Esophagus muscularis mucosa (tissue), 4 donors: ENCODE measurements at regions not wholly inside any gene's neighbourhood (a gene's known extent, or its start where the extent isn't known, plus 50 kb on each side); places are given as distances from the start of the nearest gene placed in this dataset.

ENCODE experiments used
- DNase-seq: peaks from one replicate; pipeline ENCODE4 v3.0.0-alpha.2; 2017; ENCODE audit errors: extremely low spot score
- H3K27ac ChIP-seq, 4 donors: fragments of 200-600 bp; sonication (generic); replicated peaks in 1 of 4; 1 replicate in 3 of 4; 2 replicates in 1 of 4; pipeline ENCODE4 v1.5.1; 2016 to 2019; ENCODE audit warnings: mild to moderate bottlenecking in 1 of 4
- H3K27me3 ChIP-seq, 4 donors: fragments of 200-600 bp; sonication (generic); one replicate each; pipeline versions ENCODE4 v1.5.1 to v1.6.0; 2016 to 2019
- H3K36me3 ChIP-seq, 4 donors: fragments of 200-600 bp; sonication (generic); one replicate each; pipeline ENCODE4 v1.5.1; 2016 to 2019
- H3K4me1 ChIP-seq, 4 donors: fragments of 200-600 bp; sonication (generic); one replicate each; pipeline ENCODE4 v1.5.1; 2016 to 2019
- H3K4me3 ChIP-seq, 4 donors: fragments of 200-600 bp; sonication (generic); 1 replicate in 2 of 4; 2 replicates in 2 of 4; pipeline ENCODE4 v1.5.1; 2016 to 2019; ENCODE audit warnings: mild to moderate bottlenecking in 4 of 4, moderate library complexity in 1 of 4
- H3K9me3 ChIP-seq, 4 donors: fragments of 200-600 bp; sonication (generic); 1 replicate in 3 of 4; 2 replicates in 1 of 4; pipeline ENCODE4 v1.5.1; 2016 to 2019
- CTCF ChIP-seq, 3 experiments: fragments of 200-600 bp in 2 of 3; fragments of 450-650 bp in 1 of 3; sonication (generic) in 2 of 3; IDR thresholded peaks; one replicate each; pipeline ENCODE4 v1.5.1; 2017 to 2019; ENCODE audit warnings: antibody characterized with exemption in 3 of 3, mild to moderate bottlenecking in 2 of 3, moderate library complexity in 1 of 3
- EP300 ChIP-seq: sonication (generic); formaldehyde crosslinking; IDR thresholded peaks from one replicate; pipeline ENCODE4 v1.6.1; 2017; ENCODE audit warnings: antibody characterized with exemption
- POLR2A ChIP-seq: fragments of 450-650 bp; IDR thresholded peaks from one replicate; pipeline ENCODE4 v1.6.1; 2017; ENCODE audit warnings: antibody characterized with exemption, moderate library complexity, mild to moderate bottlenecking, low read depth
- POLR2AphosphoS5 ChIP-seq, 2 donors: sonication (generic); formaldehyde crosslinking; IDR thresholded peaks; one replicate each; pipeline ENCODE4 v1.6.1; 2017; ENCODE audit warnings: antibody characterized with exemption in 2 of 2
- WGBS: methylation state at CpG from one replicate; pipeline ENCODE4 v1.1.5; 2018; 5-methylcytosine and 5-hydroxymethylcytosine counted together
- intact Hi-C: fragments of 100-400 bp; cut with DNase I; formaldehyde crosslinking; loops from one replicate; pipeline ENCODE4 v1.15.1; 2023

- Histone ChIP-seq H3K4me1 (no peaks in the 10 kb centered on the region), H3K27me3 (no peaks in the 10 kb centered on the region), H3K27ac (no peak overlapping the region), H3K36me3 (no peaks in the 10 kb centered on the region), H3K9me3 (peaks cover 0 to 8% (median 6%) of the 10 kb centered on the region in 4 donors), H3K4me3 (no peak overlapping the region)
- TF ChIP-seq EP300 (no peak), CTCF (IDR thresholded peaks at IDR 0.05) (no peak), POLR2AphosphoS5 (IDR thresholded peaks at IDR 0.05) (no peak), POLR2A (no peak)
- intact Hi-C loops = no loop called here
- no peak for DNase-seq
- 100% methylated on average over 3 of the region's 4 CpGs for WGBS
Measured at GRCh38 chr10:9819756-9820494, 1197.7 kb upstream of the CELF2 start.

DNA sequence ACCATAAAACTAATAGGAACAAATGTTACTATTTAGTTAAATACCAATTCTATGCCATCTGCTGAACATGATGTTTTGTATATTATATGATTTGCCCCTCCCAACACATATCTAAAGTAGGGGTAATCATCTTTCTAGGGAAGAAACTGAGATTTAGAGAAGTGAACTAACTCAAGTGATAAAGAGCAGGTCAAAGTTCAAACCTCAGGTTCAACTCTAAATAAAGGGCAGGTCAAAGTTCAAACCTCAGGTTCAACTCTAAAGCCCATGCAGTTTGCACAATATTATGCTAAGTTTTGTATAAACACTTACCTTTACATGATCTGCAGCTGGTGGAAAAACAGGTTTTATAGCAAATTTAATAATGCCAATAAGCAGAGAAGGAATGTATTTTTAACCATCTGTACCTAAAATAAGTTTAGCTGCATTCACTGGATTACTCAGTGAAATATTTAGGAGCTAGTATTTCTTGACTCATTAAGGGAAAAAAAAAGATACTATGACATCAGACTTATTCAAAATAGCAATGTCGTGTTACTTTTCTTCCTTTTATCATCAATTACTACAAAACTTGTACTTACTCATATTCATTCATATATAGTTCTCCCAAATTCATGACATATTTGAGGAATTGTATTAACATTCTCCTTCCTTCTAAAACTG, 1194.3 kb upstream of the CELF2 start:
- no peaks in the 10 kb centered on the region for H3K4me1 ChIP-seq
- TF ChIP-seq CTCF (IDR thresholded peaks at IDR 0.05) = no peak
- no peak for TF ChIP-seq EP300
- no peaks in the 10 kb centered on the region for H3K27me3 ChIP-seq
- no peak overlapping the region for H3K27ac ChIP-seq
- no peaks in the 10 kb centered on the region for H3K36me3 ChIP-seq
- intact Hi-C loops = no loop called here
- WGBS = 69% methylated on average over 1 of the region's 1 CpG
- DNase-seq = no peak
- H3K9me3 ChIP-seq = no peaks in the 10 kb centered on the region
- H3K4me3 ChIP-seq = no peak overlapping the region

DNA sequence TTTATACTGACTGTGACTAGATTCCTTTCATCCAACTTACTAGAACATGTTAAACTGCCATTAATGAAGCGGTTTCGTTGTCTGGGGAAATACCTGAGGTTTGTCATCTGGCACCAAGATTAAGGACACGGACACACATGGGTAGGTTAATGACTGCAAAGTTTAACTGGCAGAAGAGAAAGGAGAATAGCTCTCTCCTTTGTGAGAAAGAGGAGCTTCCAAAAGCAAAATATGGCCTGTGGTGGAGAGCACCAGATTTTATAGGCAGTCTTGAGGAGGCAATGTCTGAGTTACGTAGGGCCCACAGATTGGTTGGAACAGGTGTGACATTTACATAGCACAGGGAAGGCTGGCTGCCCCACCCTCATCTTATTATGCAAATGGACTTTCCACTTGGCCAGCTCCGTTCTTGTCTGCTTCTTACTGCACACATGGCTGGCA, 1193.0 kb upstream of the CELF2 start:
- intact Hi-C loops = no loop called here
- TF ChIP-seq CTCF (IDR thresholded peaks at IDR 0.05) = no peak
- no peak for TF ChIP-seq EP300
- TF ChIP-seq POLR2AphosphoS5 (IDR thresholded peaks at IDR 0.05) = no peak
- TF ChIP-seq POLR2A = no peak
- whole genome bisulfite sequencing = 90% methylated on average over 5 of the region's 5 CpGs

DNA sequence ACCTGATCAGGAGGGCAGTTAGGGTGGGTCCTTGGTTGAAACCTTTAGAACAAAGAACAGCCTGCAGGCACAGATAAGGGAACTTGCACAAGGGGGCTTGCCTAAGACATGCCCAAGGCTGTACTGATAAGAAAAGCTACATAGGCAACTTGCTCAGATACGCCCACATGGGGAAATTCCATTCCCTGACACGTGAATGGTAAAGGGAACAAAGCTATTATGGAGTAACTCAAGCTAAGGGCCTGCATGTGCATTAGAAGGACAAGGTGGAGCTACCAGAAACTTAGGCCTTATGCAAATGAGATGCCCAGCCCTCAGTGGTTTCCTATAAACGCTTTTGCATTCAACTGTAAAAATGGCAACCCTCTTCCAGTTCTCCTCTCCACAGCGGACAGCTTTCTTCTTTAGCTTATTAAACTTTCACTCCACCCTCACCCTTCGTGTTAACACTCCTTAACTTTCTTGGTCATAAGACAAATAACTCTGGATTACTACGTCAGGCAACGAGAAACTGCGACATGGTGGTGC, 1192.1 kb upstream of the CELF2 start:
- no peak overlapping the region for H3K4me3 ChIP-seq
- H3K27me3 ChIP-seq = no peaks in the 10 kb centered on the region
- no peaks in the 10 kb centered on the region for H3K36me3 ChIP-seq
- WGBS = 90% methylated on average over 8 of the region's 8 CpGs
- H3K27ac ChIP-seq = no peak overlapping the region
- DNase-seq = no peak
- intact Hi-C loops = no loop called here
- H3K9me3 ChIP-seq = no peaks in the 10 kb centered on the region
- TF ChIP-seq EP300 (no peak), POLR2A (no peak), POLR2AphosphoS5 (IDR thresholded peaks at IDR 0.05) (no peak), CTCF (IDR thresholded peaks at IDR 0.05) (no peak)
- no peaks in the 10 kb centered on the region for H3K4me1 ChIP-seq

More for the DNA sequence above, 1193.0 kb upstream of the CELF2 start:
- no peaks in the 10 kb centered on the region for H3K9me3 ChIP-seq
- DNase-seq = no peak
- H3K4me3 ChIP-seq = no peak overlapping the region
- no peaks in the 10 kb centered on the region for H3K4me1 ChIP-seq
- no peaks in the 10 kb centered on the region for H3K36me3 ChIP-seq
- no peaks in the 10 kb centered on the region for H3K27me3 ChIP-seq
- no peak overlapping the region for H3K27ac ChIP-seq
